HK-2 (cell line): ENCODE measurements at regions not wholly inside any gene's neighbourhood (a gene's known extent, or its start where the extent isn't known, plus 50 kb on each side); places are given as distances from the start of the nearest gene placed in this dataset.

Experiments
- DNase-seq: peaks from one replicate; pipeline ENCODE4 v3.0.0-alpha.2; 2018; ENCODE audit not compliant: unreplicated experiment

- DNase-seq: no peak
Observed at GRCh38 chr4:35300996-35301774, 943.1 kb downstream of the ARAP2 start.

DNA sequence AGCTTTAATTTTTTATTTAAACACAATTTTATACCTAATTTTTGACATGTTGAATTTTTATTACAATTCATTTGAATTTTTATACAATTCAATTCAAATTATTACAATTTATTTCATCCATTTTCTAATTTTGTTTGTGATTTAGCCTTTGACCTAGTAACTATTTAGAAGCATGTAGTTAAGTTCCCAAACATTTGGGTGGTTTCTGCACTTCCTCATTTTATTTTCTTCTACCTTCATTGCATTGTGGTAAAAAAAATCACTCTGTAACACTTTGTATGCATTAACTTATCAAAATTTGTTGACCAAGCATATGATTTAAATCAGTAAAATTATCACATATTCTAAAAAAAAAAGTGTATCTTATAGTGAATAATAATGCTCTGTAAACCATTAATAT lies 928.9 kb downstream of the ARAP2 start:
- DNase-seq: no peak

DNA sequence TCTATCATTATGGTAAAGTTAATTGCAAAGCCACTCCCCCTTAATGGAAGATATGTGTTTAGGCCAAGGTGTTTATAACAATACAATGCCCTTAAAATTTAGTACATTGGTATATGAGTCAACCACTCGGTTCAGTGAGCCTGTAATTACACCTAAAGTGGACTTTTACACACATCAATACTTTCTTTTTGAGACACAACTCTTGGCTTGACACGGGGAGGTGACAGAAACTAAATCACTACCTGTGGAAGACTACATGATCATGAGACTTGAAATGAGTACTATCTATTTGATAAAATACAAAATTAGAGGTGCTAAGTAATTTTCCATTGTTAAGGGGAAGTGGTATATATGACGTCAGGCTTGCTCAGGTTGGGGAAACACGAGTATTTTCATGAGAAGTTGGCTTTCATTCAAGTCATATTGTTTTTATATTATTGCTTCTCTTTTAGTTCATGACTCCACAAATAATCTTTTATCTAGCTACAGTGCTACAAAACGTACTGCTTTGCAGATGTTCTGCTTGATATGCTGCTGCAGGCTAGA lies 918.3 kb downstream of the ARAP2 start:
- DNase-seq: no peak

DNA sequence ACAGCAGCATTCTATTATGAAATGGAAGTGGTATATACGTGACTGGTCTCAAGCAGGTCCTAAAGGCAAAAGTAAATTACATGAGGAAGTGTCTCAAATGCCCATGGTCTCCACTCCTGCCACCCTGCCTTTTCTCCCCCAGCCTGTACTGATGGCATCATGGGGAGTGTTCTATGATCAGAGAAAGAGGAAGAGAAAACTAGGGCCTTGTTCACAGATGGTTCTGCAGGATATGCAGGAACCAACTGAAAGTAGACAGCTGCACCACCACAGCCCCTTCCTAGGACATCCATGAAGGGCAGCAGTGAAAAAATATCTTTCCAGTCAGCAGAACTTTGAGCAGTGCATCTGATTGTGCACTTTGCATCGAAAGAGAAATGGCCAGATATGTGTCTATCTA lies 901.5 kb downstream of the ARAP2 start:
- DNase-seq: no peak

GRCh38 chr4:35347276-35347675 lies 897.0 kb downstream of the ARAP2 start:
- DNase-seq: no peak

- no peak for DNase-seq
Observed at GRCh38 chr4:35358001-35358584, 886.2 kb downstream of the ARAP2 start.

DNA sequence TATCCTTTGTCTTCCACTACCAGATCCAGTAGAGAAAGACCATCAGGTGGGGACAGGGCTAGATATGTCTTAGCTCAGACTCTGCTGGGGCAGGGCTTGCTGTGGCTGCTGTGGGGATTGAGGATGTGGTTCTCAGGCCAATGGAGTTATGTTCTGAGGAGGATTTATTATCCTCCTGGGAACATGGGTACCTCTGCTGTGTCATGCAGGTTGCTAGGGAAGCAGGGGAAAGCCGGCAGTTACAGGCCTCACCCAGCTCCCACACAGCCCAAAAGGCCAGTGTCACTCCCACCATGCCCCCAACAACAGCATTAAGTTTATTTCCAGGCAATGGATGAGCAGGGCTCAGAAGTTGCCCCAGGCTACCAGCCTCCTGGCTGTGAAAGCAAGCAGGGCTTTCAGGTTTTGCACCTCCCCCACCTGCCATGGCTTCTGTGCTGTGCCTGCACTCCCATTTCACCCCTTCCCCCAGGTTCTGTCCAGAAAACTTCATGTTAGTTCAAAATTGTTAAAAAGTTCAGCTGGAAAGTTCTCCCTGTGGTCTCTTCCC lies 879.9 kb downstream of the ARAP2 start:
- no peak for DNase-seq

GRCh38 chr4:35365186-35365585 lies 879.1 kb downstream of the ARAP2 start:
- no peak for DNase-seq

- DNase-seq: no peak
Observed at GRCh38 chr4:35399912-35400311, 844.4 kb downstream of the ARAP2 start.

- DNase-seq: no peak
Observed at GRCh38 chr4:35423104-35423503, 821.2 kb downstream of the ARAP2 start.

DNA sequence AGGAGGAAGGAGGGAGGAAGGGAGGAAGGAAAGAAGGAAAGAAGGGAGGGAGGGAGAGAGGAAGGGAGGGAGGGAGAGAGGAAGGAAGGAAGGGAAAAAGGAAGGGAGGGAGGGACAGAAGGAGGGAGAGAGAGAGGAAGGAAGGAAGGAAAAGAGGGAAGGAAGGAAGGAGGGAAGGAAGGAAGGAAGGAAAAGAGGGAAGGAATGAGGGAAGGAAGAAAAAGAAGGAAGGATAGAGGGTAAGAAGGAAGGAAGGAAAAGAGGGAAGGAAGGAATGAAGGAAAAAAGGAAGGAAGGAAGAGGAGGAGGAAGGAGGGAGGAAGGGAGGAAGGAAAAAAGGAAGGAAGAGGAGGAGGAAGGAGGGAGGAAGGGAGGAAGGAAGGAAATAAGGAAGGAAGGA lies 796.8 kb downstream of the ARAP2 start:
- DNase-seq: no peak

DNA sequence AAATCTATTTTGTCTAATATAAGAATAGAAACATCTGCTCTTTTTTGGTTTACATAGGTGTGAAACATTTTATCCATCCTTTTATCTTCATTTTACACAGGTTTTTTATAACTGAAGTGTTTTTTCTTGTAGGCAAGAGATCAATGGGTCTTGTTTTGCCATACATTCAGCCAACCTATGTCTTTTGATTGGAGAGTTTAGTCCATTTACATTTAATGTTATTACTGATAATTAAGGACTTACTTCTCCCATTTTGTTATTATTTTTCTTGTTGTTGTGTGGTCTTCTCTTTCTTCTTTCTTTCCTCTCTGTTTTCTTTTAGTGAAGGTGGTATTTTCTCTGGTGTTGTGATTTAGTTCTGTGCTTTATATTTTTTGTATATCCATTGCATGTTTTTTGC lies 785.3 kb downstream of the ARAP2 start:
- no peak for DNase-seq

DNA sequence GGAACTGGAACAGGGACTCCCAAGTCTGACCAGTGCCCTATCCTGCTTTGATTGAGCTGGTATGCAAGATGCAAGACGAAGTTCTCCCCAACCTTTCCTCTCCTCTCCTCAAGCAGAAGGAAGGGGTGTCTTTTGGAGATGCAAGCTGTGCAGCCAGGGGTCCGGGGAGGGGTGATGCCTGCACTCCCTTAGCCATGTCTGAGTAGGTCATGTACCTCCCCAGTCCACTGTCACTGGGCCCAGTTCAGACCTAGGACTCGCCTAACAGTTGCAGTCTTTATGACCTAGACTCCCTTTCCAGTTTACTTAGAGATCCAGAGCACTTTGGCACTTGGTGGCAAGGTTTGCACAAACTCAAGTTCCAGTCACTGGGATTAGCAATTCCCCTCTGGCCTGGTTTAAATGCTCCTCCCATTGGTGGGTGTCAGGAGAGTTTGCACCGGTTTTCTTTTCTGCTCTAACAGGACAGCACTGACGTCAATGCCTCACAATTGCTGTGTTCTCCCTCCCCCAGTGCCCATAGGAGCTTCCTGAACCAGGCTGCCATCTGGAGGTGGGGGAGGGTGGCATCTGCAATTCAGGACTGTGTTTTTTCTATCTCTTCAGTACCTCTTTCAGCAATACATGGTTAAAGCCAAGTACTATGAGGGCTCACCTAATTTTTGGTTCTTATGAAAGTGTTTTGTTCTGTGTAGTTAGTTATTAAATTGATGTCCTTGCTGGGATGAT lies 782.2 kb downstream of the ARAP2 start:
- DNase-seq: no peak

- no peak for DNase-seq
Observed at GRCh38 chr4:35463251-35463952, 780.9 kb downstream of the ARAP2 start.

DNA sequence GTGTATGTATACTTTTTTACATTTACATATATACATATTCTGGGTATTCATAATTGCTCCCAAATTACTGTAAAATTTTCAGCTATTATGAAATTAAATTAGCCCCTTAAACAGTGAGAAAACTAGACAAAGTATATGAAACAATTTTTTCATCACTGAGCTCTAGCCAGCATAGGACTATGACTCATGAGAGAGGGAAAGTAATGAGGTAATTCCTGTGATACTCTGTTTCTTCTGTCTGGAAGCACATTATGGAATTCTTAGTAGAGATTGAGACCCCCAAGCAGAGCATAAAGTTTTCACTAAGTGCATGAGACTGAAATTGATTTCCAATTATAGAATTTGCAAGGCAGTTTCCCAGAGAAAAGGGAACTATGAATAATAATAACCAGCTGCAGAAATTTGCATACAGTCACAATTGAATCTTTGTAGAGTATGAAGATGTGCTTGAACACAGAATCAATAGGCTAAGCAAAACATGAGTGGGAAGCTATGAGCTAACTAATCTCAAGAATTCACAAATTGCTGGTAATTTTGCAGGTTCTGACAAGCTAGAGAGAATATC lies 779.3 kb downstream of the ARAP2 start:
- DNase-seq: no peak

DNA sequence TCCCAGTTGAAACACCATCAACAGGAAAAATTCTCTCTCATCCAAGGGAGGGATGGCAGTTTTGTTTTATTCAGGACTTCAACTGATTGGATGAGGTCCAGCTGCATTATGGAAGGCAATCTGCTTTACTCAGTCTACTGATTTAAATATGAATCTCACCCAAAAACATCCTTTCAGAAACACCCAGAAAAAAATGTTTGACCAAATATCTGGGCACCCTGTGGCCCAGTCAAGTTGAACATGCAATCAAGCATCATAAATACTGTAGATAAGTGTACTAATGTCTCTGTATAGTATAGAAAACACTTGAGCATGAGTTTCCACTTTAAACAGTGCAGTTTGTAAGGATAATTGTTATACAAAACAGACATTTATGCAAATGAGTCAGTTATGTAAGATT lies 753.2 kb downstream of the ARAP2 start:
- no peak for DNase-seq

GRCh38 chr4:35493977-35494376 lies 750.3 kb downstream of the ARAP2 start:
- DNase-seq: no peak

DNA sequence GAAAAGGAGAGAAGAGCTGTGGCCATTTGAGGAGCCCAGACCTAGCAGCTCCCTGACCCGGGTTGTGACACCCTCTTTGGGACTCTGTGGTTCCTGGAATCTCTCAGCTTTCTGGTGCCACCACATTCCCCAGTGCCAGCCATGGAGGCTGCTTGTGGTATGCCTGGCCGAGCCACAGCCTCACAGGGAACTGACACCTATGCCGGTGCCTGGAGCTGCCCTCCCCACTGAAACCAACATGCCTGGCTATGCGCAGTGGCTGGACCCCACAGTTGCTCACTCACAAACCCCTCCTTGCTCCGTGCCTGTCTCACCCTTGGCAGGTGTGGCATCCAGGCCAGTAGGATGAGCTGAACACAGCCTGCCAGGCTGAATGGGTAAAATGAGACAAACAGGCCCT lies 749.4 kb downstream of the ARAP2 start:
- no peak for DNase-seq

- no peak for DNase-seq
Observed at GRCh38 chr4:35500812-35501211, 743.5 kb downstream of the ARAP2 start.

DNA sequence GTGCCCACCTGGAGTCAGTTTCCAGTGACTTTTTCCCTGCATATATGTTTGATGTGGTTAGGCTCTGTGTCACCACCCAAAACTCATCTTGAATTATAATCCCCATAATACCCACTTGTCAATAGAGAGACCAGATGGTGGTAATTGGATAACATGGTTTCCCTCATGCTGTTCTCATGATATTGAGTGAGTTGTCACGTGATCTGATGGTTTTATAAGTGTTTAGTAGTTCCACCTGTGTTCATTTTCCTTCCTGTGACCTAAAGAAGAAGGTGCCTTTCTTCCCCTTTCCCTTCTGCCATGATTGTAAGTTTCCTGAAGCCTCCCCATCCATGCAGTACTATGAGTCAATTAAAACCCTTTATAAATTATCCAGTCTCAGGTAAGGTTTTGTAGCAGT lies 740.9 kb downstream of the ARAP2 start:
- no peak for DNase-seq

GRCh38 chr4:35506161-35506560 lies 738.2 kb downstream of the ARAP2 start:
- no peak for DNase-seq

- no peak for DNase-seq
Observed at GRCh38 chr4:35511851-35512250, 732.5 kb downstream of the ARAP2 start.
